ENCODE measurements at regions not wholly inside any gene's neighbourhood (a gene's known extent, or its start where the extent isn't known, plus 50 kb on each side); places are given as distances from the start of the nearest gene placed in this dataset.
"Not testable (repeated sequence)": the region's sequence is repeated elsewhere in the genome, so short reads cannot be mapped to it uniquely, and the experiment has no call there.

GRCh38 chr13:84616864-84617263 lies 734.6 kb upstream of the SLITRK1 start:
- no peak for DNase-seq

- peak in 1 of 2 experiments; percentile 35 for DNase-seq
Observed at GRCh38 chr13:84609716-84610115, 727.4 kb upstream of the SLITRK1 start.

GRCh38 chr13:84607261-84608013 lies 725.2 kb upstream of the SLITRK1 start:
- peak; percentile 6 to 56 for DNase-seq

- DNase-seq = no peak
Observed at GRCh38 chr13:84606616-84607015, 724.3 kb upstream of the SLITRK1 start.

- no peak for DNase-seq
Observed at GRCh38 chr13:84605927-84606326, 723.7 kb upstream of the SLITRK1 start.

- DNase-seq = no peak
Observed at GRCh38 chr13:84591444-84591843, 709.2 kb upstream of the SLITRK1 start.

- DNase-seq = no peak
Observed at GRCh38 chr13:84590663-84591062, 708.4 kb upstream of the SLITRK1 start.

GRCh38 chr13:84588023-84588422 lies 705.7 kb upstream of the SLITRK1 start:
- DNase-seq = no peak

- DNase-seq = not testable (repeated sequence)
Observed at GRCh38 chr13:84579901-84580300, 697.6 kb upstream of the SLITRK1 start.

GRCh38 chr13:84574851-84575250 lies 692.6 kb upstream of the SLITRK1 start:
- peak in 1 of 2 experiments; percentile 0 for DNase-seq

- DNase-seq = no peak
Observed at GRCh38 chr13:84571264-84571663, 689.0 kb upstream of the SLITRK1 start.

- DNase-seq = no peak
Observed at GRCh38 chr13:84570831-84571230, 688.6 kb upstream of the SLITRK1 start.

- DNase-seq = no peak
Observed at GRCh38 chr13:84569366-84569765, 687.1 kb upstream of the SLITRK1 start.

- DNase-seq = no peak
Observed at GRCh38 chr13:84567848-84568247, 685.6 kb upstream of the SLITRK1 start.

- DNase-seq = no peak
Observed at GRCh38 chr13:84566780-84567179, 684.5 kb upstream of the SLITRK1 start.

GRCh38 chr13:84563611-84564010 lies 681.3 kb upstream of the SLITRK1 start:
- DNase-seq = no peak

- DNase-seq = no peak
Observed at GRCh38 chr13:84553227-84553626, 671.0 kb upstream of the SLITRK1 start.

- no peak for DNase-seq
Observed at GRCh38 chr13:84543962-84544361, 661.7 kb upstream of the SLITRK1 start.

- DNase-seq = no peak
Observed at GRCh38 chr13:84542348-84542747, 660.1 kb upstream of the SLITRK1 start.

- no peak for DNase-seq
Observed at GRCh38 chr13:84536906-84537305, 654.6 kb upstream of the SLITRK1 start.

- DNase-seq = no peak
Observed at GRCh38 chr13:84528408-84529070, 646.3 kb upstream of the SLITRK1 start.

GRCh38 chr13:84525865-84526264 lies 643.6 kb upstream of the SLITRK1 start:
- DNase-seq = no peak

GRCh38 chr13:84524586-84524985 lies 642.3 kb upstream of the SLITRK1 start:
- no peak for DNase-seq

- no peak for DNase-seq
Observed at GRCh38 chr13:84500016-84500415, 617.7 kb upstream of the SLITRK1 start.

GRCh38 chr13:84497613-84498012 lies 615.3 kb upstream of the SLITRK1 start:
- DNase-seq = no peak
